HG03108 (cell line): ENCODE measurements at regions not wholly inside any gene's neighbourhood (a gene's known extent, or its start where the extent isn't known, plus 50 kb on each side); places are given as distances from the start of the nearest gene placed in this dataset.
"Not testable (repeated sequence)": the region's sequence is repeated elsewhere in the genome, so short reads cannot be mapped to it uniquely, and the experiment has no call there.

Experiments
- ATAC-seq: cut with Tn5 transposase; IDR thresholded peaks from one replicate; pipeline ENCODE4 v1.9.1; 2021; ENCODE audit warnings: moderate library complexity; ENCODE audit not compliant: unreplicated experiment

DNA sequence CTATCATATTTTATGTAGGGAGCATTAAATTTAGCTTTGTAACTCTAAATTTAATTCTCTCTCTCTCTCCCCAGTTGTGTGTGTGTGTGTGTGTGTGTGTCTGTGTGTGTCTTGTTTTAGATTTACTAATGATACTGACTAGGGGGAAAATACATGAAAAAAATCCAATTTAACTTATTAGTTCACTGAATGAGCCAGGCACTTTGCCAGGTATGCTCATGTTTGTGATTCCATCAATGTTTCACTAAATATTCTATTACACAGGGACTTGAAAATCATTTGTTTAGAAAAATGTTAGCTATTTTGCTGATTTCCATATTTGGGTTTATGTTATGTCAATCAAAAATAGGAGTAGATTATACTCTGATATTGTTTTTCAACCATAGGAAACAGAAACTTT, 203.7 kb upstream of the ZNF804A start:
- no peak for ATAC-seq

DNA sequence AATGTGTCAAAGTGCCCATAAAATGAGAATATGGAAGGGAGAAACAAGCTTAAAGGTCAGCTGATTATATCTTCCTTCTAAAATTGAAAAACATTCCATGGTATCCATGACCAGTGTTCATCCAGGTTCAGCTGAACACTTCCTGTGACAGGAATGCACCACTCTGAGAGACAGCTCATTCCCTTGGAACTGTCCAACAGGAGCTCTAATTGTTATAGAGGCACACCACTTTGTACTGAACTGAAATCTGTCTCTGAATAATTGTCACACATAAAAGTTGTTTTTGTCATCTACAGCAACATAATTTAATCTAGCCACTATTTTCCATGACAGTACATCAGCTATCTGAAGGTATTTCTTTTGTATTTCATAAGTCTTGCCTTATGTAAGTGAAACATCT, 195.9 kb upstream of the ZNF804A start:
- ATAC-seq: no peak

DNA sequence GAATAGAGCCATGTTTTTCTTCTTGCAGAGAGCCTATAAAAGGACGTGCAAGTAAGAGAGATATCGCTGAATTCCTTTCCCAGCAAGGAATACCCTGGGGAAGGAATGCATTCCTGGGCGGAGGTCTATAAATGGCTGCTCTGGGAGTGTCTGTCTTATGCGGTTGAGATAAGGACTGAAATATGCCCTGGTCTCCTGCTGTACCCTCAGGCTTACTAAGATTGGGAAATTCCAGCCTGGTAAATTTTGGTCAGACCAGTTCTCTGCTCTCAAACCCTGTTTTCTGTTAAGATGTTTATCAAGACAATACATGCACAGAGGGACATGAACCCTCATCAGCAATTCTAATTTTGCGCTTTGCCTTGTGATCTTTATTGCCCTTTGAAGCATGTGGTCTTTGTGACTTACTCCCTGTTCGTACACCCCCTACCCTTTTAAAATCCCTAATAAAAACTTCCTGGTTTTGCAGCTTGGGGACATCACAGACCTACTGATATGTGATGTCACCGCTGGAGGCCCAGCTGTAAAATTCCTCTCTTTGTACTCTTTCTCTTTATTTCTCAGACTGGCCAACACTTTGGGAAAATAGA, 191.2 kb upstream of the ZNF804A start:
- ATAC-seq: not testable (repeated sequence)

DNA sequence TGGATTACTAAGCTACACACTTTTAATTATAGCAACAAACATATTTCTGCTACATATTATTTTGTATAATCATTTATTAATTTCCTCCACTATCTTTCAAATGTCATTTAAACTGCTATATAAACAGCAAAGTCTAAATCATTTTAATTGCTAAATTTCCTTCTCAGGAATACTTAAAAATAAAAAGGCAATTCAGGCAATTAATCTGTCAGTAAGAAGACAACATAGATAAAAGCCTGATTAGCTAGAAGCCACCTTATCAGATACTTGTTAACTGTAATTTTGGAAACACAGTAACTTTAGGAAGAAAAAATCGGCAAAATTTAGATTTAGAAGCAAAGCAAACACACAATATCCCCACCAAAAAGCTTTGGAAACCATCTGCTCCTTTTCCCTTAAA, 188.2 kb upstream of the ZNF804A start:
- no peak for ATAC-seq

DNA sequence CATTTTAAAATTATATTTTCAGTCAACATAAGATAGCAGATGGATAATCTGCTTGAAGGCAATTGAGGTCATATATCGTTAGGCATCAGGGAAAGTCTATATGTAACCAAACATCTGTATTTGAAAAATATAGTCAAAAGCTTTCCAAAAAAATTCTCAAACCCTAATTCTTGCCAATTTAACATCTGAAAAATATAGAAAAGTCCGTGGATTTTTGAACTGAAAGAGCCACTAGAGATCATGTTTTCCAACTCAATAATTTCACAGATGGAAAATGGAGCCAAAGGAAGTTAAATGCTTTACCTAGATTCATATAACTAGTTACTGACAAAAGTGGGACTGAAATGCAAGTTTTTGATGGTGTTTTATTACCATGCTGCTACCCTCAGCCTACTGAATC, 185.1 kb upstream of the ZNF804A start:
- no peak for ATAC-seq

DNA sequence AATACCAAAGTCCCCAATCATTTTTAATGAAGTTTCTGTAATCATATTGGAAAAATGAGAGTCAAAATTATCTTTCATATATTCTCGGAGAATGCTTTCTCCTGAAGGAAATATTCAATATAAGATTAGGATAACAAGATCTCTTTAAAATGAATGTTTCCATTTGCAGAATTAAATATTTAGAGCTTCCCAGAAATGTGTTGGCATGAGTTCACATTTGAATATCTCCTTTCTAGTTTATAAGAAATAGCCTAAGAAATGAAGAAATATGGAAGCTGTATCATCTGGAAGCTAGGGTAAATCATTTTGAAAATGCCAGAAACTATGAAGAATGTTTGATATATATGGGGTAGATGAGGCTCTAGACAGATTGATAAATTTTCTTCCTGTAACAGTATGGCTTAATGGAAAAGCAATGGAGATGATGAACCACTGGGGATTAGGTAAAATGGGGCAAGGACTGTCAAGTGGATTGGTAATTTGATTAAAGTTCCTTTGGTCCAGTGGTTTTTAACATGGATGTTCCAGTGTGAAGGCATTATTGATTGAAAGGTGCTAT, 184.6 kb upstream of the ZNF804A start:
- no peak for ATAC-seq

DNA sequence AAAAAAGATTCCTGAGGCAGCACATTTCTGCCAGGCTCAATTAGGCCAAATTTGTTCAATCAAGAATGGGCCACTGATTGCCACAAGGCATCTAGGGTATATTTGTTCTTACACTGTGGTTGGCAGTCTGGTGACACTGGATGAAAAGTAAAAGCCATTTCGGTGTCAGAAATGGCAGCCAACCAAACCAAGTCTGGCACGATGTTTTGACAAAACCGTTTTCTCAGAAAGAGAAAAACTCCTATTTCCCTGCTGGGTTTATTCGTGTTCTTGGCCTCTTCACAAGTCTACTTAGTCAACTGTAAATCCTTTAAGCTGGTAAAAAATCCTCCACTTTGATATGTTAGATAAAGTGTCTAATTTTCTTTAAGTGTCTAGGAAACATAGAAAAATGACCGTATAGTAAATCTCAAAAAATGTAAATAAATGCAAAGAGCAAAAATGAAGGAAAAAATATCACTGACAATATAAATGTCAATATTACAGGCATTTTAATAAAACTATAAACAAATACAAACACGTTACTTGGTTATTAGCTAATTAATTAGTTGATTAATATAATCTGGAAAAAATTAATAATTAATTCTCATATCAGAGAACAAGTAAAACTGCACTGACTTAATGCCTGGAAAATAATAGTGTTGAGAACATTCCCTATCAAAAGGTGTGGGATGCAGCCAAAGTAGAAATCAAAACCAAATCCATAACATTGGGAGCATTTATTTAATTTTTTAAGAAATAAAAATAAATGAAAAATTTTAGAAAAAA, 182.0 kb upstream of the ZNF804A start:
- ATAC-seq: no peak

GRCh38 chr2:184419744-184420143, 178.6 kb upstream of the ZNF804A start:
- ATAC-seq: no peak

GRCh38 chr2:184421456-184421855, 176.9 kb upstream of the ZNF804A start:
- ATAC-seq: not testable (repeated sequence)

DNA sequence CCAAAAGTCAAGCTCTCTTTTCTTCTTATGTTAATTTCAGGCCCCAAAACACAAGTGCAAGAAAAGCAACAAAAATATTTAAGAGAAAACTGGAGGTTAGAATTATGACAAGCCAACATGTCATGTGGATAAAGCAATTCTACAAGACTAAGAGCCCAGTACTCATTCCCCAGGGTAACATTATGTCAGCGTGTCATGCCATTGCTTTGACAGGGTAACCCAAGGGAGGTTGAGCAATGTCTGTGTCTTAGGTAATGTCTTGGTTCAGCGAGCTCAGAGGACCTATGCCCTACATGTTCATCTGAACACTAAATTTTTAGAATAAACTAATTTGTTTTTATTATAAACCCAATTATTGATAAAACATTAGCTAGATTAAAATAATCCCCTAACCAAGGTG, 173.2 kb upstream of the ZNF804A start:
- no peak for ATAC-seq

GRCh38 chr2:184444217-184444616, 154.1 kb upstream of the ZNF804A start:
- peak; percentile 92 for ATAC-seq

GRCh38 chr2:184444623-184445223, 153.6 kb upstream of the ZNF804A start:
- no peak for ATAC-seq

- ATAC-seq: no peak
Observed at GRCh38 chr2:184449760-184450159, 148.6 kb upstream of the ZNF804A start.

GRCh38 chr2:184452907-184453306, 145.4 kb upstream of the ZNF804A start:
- no peak for ATAC-seq

DNA sequence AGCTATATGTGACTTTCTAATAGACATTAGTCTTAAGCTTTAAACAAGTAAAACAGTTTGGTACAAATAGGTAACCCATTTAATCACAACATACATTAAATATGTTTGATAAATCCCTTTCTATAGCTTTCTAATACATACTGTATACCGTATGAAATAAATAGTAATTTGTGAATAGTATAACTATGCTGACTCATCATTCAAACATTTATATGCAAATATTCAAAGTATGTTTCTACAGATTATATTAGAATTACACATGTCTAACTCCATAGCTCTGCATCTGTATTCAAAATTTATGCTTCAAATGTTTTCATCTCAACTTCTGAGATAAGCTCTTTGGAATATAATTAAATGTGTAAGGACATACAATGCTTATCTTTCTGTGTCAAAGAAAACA, 142.7 kb upstream of the ZNF804A start:
- no peak for ATAC-seq

GRCh38 chr2:184456693-184457092, 141.6 kb upstream of the ZNF804A start:
- ATAC-seq: not testable (repeated sequence)

GRCh38 chr2:184463102-184463865, 135.0 kb upstream of the ZNF804A start:
- no peak for ATAC-seq

DNA sequence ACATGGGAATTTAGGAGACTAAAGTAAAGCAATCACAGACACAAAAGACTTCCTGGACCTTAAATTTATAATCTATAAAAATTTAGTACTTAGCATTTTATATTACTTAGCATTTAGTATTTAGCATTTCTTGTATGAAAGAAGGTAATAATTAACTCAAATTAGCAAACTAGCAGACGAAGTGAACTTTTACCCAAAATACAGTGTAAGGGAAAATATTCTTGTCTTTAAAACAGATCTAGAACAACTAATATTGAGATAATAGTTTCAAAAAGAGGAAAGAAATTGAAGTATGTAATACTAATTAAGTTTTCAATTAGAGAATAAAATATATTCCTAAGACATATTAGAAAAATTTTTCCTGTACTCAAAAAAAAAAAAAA, 134.5 kb upstream of the ZNF804A start:
- no peak for ATAC-seq

DNA sequence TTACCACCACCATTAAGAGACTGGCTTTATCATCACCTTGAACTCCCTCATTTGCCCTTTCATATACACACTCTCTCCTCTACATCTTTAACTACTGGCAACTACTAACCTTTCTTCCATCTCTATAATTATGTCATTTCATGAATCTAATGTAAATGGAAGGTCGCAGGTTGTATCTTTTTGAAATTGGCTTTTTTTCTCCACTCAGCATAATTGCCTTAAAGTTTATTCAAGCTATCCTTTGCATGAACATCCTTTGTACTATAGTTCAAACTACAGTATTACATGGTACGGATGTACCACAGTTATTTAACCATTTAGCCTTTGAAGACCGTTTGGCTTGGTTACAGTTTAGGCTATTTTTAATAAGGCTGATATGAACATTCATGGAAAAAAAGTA, 129.5 kb upstream of the ZNF804A start:
- ATAC-seq: no peak

GRCh38 chr2:184472481-184472880, 125.8 kb upstream of the ZNF804A start:
- no peak for ATAC-seq

DNA sequence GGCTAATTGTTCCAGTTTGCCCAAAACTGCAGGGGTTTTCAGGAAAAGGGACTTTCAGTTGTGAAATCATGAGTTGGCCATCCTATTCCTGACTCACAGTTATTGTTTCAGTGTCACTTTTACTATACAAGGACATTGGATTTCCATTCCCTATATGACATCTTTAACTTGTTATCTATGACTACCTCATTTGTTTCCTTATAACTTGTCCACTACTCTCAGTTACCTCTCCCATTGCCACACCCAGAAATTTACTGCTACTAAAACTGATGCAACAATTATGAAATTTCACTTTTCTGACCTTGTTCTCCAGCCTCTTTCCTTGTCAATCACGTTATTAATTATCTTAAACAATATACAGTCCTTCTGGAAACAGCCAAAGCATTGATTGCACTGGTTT, 116.5 kb upstream of the ZNF804A start:
- ATAC-seq: no peak
